ENCODE measurements at regions not wholly inside any gene's neighbourhood (a gene's known extent, or its start where the extent isn't known, plus 50 kb on each side); places are given as distances from the start of the nearest gene placed in this dataset.

DNA sequence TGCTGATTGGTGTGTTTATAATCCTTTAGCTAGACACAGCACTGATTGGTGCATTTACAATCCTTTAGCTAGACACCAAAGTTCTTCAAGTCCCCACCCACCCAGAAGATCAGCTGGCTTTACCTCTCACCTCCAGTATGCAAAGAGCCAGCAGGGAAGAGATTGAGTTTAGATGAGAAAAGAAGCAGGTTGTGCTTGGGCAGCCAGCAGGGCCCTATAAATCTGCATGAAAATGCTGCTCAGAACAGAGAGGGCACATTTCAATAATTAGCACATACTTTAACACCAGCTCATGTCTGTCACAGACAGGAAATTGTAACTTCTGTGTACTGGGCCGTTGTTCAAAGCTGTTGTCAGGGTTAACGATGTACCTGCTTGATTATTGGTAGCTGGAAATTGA is 1204.3 kb downstream of the UQCRFS1 start:
- TF ChIP-seq POLR2A (IDR thresholded peaks at IDR 0.05): no peak
- TF ChIP-seq CTCF (IDR thresholded peaks at IDR 0.05 in 8 of 11, conservative IDR thresholded peaks at IDR 0.05 in 3 of 11): no peak
- TF ChIP-seq POLR2AphosphoS5 (IDR thresholded peaks at IDR 0.05): no peak

All from spleen (tissue), 7 donors.